T-cell (primary cell): ENCODE measurements at regions not wholly inside any gene's neighbourhood (a gene's known extent, or its start where the extent isn't known, plus 50 kb on each side); places are given as distances from the start of the nearest gene placed in this dataset.

Source experiments
- ATAC-seq, 4 experiments: fragments of 200-7000 bp in 3 of 4; fragments of 150-1000 bp in 1 of 4; cut with Tn5 transposase; replicated peaks in 1 of 4; 1 replicate in 3 of 4; 2 replicates in 1 of 4; pipeline ENCODE4 v1.10.0; 2021; ENCODE audit warnings: moderate library complexity in 3 of 4, mild to moderate bottlenecking in 2 of 4, moderate number of reproducible peaks in 1 of 4
- CTCF ChIA-PET, 2 donors: fragments of 300-600 bp; sonication (Branson Sonifier 250); formaldehyde crosslinking; loops; one replicate each; lab custom pipeline; 2022; ENCODE audit warnings: antibody characterized with exemption in 2 of 2; lab: Charles Lee
- POLR2A ChIA-PET, 2 donors: fragments of 300-600 bp; sonication (Branson Sonifier 250); formaldehyde crosslinking; loops; one replicate each; lab custom pipeline; 2022; ENCODE audit warnings: antibody characterized with exemption in 2 of 2; lab: Charles Lee
- DNase-seq, 35 experiments: peaks; one replicate each; pipeline versions ENCODE4 v3.0.0 to v3.0.0-alpha.2; 2013 to 2023
- H3K27ac ChIP-seq: one replicate; pipeline ENCODE4 v1.5.1; 2013; ENCODE audit warnings: low read length
- H3K27me3 ChIP-seq, 2 experiments: replicated peaks in 1 of 2; 1 replicate in 1 of 2; 2 replicates in 1 of 2; pipeline versions ENCODE4 v1.6.1 to v1.7.0; 2013; ENCODE audit warnings: low read length in 1 of 2, mixed read lengths in 1 of 2; ENCODE audit not compliant: control insufficient read depth in 2 of 2, insufficient read depth in 2 of 2; ENCODE audit errors: extremely low read depth in 1 of 2
- H3K36me3 ChIP-seq, 2 donors: 1 replicate in 1 of 2; 2 replicates in 1 of 2; pipeline versions ENCODE4 v1.6.1 to v1.7.0; 2013; ENCODE audit warnings: low read length in 1 of 2; ENCODE audit not compliant: control insufficient read depth in 2 of 2, insufficient read depth in 1 of 2; ENCODE audit errors: extremely low read depth in 1 of 2
- H3K4me1 ChIP-seq, 2 experiments: 1 replicate in 1 of 2; 2 replicates in 1 of 2; pipeline versions ENCODE4 v1.6.1 to v1.7.0; 2013; ENCODE audit warnings: low read length in 2 of 2, mixed read lengths in 1 of 2; ENCODE audit not compliant: insufficient read depth in 2 of 2, control insufficient read depth in 1 of 2; ENCODE audit errors: extremely low read depth in 1 of 2
- H3K4me3 ChIP-seq, 2 donors: 1 replicate in 1 of 2; 2 replicates in 1 of 2; pipeline versions ENCODE4 v1.5.1 to v1.7.0; 2013; ENCODE audit warnings: mild to moderate bottlenecking in 2 of 2, low read length in 1 of 2, moderate library complexity in 1 of 2; ENCODE audit not compliant: control insufficient read depth in 1 of 2; ENCODE audit errors: extremely low read depth in 1 of 2
- H3K9me3 ChIP-seq: 2 replicates; pipeline ENCODE4 v1.7.0; 2013
- H3K27ac Mint-ChIP-seq, 2 donors: one replicate each; pipeline ENCODE4 v1.8.0; 2020 to 2021; ENCODE audit warnings: mild to moderate bottlenecking in 2 of 2, mixed read lengths in 2 of 2
- H3K27me3 Mint-ChIP-seq, 2 donors: one replicate each; pipeline ENCODE4 v1.8.0; 2021 to 2022; ENCODE audit warnings: mixed read lengths in 2 of 2
- H3K36me3 Mint-ChIP-seq: one replicate; pipeline ENCODE4 v1.8.0; 2021; ENCODE audit warnings: mixed read lengths
- H3K4me1 Mint-ChIP-seq, 3 donors: one replicate each; pipeline ENCODE4 v1.8.0; 2020 to 2022; ENCODE audit warnings: mixed read lengths in 3 of 3, mild to moderate bottlenecking in 1 of 3
- H3K4me3 Mint-ChIP-seq, 3 donors: one replicate each; pipeline ENCODE4 v1.8.0; 2020 to 2022; ENCODE audit warnings: mild to moderate bottlenecking in 3 of 3, mixed read lengths in 3 of 3, moderate library complexity in 3 of 3
- H3K9me3 Mint-ChIP-seq, 3 donors: one replicate each; pipeline ENCODE4 v1.8.0; 2020 to 2022; ENCODE audit warnings: mixed read lengths in 3 of 3
- WGBS: methylation state at CpG from one replicate; pipeline ENCODE4 v1.1.5; 2013; ENCODE audit warnings: missing lambda C conversion rate; ENCODE audit not compliant: insufficient coverage; 5-methylcytosine and 5-hydroxymethylcytosine counted together

DNA sequence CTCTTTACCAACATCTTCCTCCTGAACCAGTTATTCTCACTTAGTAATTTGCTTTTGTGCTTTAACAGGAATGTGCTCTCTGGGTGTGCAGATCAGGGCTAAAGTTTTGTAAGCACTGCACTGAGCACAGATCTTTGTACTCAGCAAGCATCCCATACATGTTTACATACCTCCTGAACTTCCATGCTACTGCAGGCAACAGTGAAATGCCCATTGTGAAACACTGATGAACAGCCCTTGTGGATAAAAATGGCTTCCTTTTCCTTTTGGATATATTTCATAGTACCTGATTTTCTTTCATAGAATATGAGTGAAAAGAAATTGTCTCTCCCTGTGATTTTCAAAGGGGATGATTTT, 855.9 kb downstream of the MCTP2 start:
- CTCF ChIA-PET, result no interaction called here
- Histone ChIP-seq H3K4me3 (no peak overlapping the region), H3K27ac (no peak overlapping the region), H3K4me1 (no peaks in the 10 kb centered on the region), H3K27me3 (peaks cover 0 to 2% of the 10 kb centered on the region in 2 experiments), H3K9me3 (no peaks in the 10 kb centered on the region), H3K36me3 (no peaks in the 10 kb centered on the region)
- peaks cover 0 to 3% of the 10 kb centered on the region in 2 donors for H3K27me3 Mint-ChIP-seq
- no peaks in the 10 kb centered on the region for H3K4me1 Mint-ChIP-seq
- no peaks in the 10 kb centered on the region for H3K36me3 Mint-ChIP-seq
- no peak for DNase-seq
- peaks cover 0 to 3% (median under 1%) of the 10 kb centered on the region in 3 donors for H3K9me3 Mint-ChIP-seq
- ATAC-seq, result no peak
- POLR2A ChIA-PET, result no interaction called here
- no peak overlapping the region for H3K27ac Mint-ChIP-seq
- H3K4me3 Mint-ChIP-seq, result no peak overlapping the region

DNA sequence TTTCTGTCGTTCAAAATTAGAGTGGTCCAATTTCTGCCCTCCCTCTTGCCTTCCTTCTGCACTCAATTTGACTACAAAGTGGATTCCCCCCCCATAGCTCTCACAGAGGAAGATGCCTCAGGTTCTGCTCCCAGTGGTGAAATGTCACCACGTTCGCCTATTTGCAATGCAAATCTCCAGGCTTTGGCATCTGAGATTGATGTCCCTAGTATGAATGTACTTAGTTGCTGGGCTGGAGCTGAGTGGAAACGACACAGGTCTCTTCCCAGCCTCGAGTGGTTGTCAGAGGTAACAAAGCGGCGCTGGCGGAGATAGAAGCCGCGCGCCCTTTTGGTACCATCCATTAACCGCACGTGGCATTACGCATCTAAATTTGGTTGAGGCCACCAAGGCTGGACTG, 860.1 kb downstream of the MCTP2 start:
- Histone ChIP-seq H3K27ac (no peak overlapping the region), H3K4me1 (no peaks in the 10 kb centered on the region), H3K4me3 (no peak overlapping the region), H3K27me3 (peaks cover 0 to 2% of the 10 kb centered on the region in 2 experiments), H3K36me3 (no peaks in the 10 kb centered on the region), H3K9me3 (no peaks in the 10 kb centered on the region)
- no peak overlapping the region for H3K4me3 Mint-ChIP-seq
- CTCF ChIA-PET, result no interaction called here
- H3K36me3 Mint-ChIP-seq, result no peaks in the 10 kb centered on the region
- no peaks in the 10 kb centered on the region for H3K4me1 Mint-ChIP-seq
- DNase-seq (no peak), ATAC-seq (no peak)
- POLR2A ChIA-PET, result no interaction called here
- peaks cover 0 to 3% (median 3%) of the 10 kb centered on the region in 3 donors for H3K9me3 Mint-ChIP-seq
- WGBS, result 89% methylated on average over 11 of the region's 14 CpGs
- H3K27me3 Mint-ChIP-seq, result peaks cover 0 to 8% of the 10 kb centered on the region in 2 donors
- H3K27ac Mint-ChIP-seq, result no peak overlapping the region

DNA sequence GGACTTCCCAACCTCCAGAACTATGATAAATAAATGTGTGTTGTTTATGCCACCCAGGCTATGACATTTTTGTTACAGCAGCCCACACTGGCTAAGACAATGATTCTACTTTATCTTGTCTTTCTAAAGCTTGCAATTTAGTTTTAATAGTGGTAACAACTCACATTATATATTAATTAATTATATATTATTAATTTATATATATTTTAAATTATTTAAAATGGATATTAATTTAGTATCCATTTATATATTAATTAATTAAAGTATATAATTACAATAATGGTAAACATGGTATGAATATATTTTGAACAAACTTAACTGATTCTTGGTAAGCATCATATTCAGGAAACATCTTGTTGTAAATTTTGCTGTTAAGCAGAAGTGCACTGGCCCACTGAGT, 863.9 kb downstream of the MCTP2 start:
- no peak overlapping the region for H3K4me3 Mint-ChIP-seq
- H3K27me3 Mint-ChIP-seq, result peaks cover 0 to 5% of the 10 kb centered on the region in 2 donors
- H3K36me3 Mint-ChIP-seq, result no peaks in the 10 kb centered on the region
- H3K4me3 ChIP-seq, result no peak overlapping the region
- no peak overlapping the region for H3K27ac ChIP-seq
- peaks cover 0 to 5% (median 3%) of the 10 kb centered on the region in 3 donors for H3K9me3 Mint-ChIP-seq
- POLR2A ChIA-PET, result no interaction called here
- H3K4me1 Mint-ChIP-seq, result no peaks in the 10 kb centered on the region
- no peaks in the 10 kb centered on the region for H3K9me3 ChIP-seq
- H3K27ac Mint-ChIP-seq, result no peak overlapping the region
- peaks cover 0 to 2% of the 10 kb centered on the region in 2 experiments for H3K27me3 ChIP-seq
- CTCF ChIA-PET, result no interaction called here
- no peak for ATAC-seq
- H3K4me1 ChIP-seq, result no peaks in the 10 kb centered on the region
- no peaks in the 10 kb centered on the region for H3K36me3 ChIP-seq
- DNase-seq, result no peak

DNA sequence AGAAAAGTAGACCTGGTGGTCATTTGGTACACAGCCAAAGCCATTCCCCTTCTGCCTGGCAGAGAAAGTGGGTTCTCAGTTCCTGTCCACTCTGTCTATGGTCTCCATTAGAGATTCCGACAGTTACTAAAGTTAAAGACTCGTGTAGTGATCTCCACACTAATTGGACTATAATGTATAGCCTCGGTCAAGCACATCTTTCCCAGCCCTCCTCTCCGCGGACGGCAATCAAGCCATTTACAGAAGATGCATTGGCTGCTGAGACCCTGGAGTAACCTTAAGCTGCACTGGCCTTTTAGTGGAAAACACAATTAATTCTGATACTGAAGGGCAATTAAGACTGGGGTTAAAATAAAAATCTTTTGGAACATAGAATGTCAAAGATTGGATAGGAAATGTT, 865.3 kb downstream of the MCTP2 start:
- Histone ChIP-seq H3K27me3 (peaks cover 0 to under 1% of the 10 kb centered on the region in 2 experiments), H3K4me1 (no peaks in the 10 kb centered on the region), H3K4me3 (no peak overlapping the region), H3K36me3 (no peaks in the 10 kb centered on the region), H3K27ac (no peak overlapping the region), H3K9me3 (no peaks in the 10 kb centered on the region)
- Mint-ChIP-seq H3K27ac (no peak overlapping the region), H3K36me3 (no peaks in the 10 kb centered on the region), H3K4me3 (no peak overlapping the region), H3K27me3 (peaks cover 0 to 5% of the 10 kb centered on the region in 2 donors), H3K9me3 (peaks cover 0 to 5% (median 3%) of the 10 kb centered on the region in 3 donors), H3K4me1 (no peaks in the 10 kb centered on the region)
- POLR2A ChIA-PET, result no interaction called here
- ATAC-seq (no peak), DNase-seq (no peak)
- CTCF ChIA-PET, result no interaction called here
- 100% methylated on average over 4 of the region's 6 CpGs for WGBS

DNA sequence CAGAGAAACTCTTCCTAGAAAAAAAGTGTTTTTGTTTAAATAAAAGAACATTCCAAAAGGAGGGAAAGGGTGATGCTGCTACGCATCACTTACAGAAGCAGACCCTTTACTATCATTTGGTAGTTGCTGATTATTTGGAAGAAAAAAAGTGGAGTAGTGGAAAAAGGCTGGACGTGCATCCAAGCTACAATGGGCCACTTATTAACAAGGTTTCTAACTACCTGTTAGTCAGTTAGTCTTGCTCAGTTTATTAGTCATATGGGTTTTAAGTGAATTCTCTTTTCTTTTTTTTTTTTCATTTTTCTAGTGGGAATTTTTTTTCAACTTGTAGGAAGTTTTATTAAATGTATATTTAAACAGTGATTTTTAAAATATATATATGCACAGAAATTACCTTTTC, 866.0 kb downstream of the MCTP2 start:
- Histone ChIP-seq H3K9me3 (no peaks in the 10 kb centered on the region), H3K27ac (no peak overlapping the region), H3K4me1 (no peaks in the 10 kb centered on the region), H3K4me3 (no peak overlapping the region), H3K36me3 (no peaks in the 10 kb centered on the region), H3K27me3 (no peaks in the 10 kb centered on the region)
- no peak overlapping the region for H3K4me3 Mint-ChIP-seq
- DNase-seq, result no peak
- ATAC-seq, result no peak
- ChIA-PET POLR2A (no interaction called here), CTCF (no interaction called here)
- H3K36me3 Mint-ChIP-seq, result no peaks in the 10 kb centered on the region
- no peak overlapping the region for H3K27ac Mint-ChIP-seq
- WGBS, result no CpG with 5 or more reads among the region's 2 CpGs
- H3K4me1 Mint-ChIP-seq, result no peaks in the 10 kb centered on the region
- H3K27me3 Mint-ChIP-seq, result peaks cover 0 to 5% of the 10 kb centered on the region in 2 donors
- peaks cover 0 to 5% (median 2%) of the 10 kb centered on the region in 3 donors for H3K9me3 Mint-ChIP-seq

DNA sequence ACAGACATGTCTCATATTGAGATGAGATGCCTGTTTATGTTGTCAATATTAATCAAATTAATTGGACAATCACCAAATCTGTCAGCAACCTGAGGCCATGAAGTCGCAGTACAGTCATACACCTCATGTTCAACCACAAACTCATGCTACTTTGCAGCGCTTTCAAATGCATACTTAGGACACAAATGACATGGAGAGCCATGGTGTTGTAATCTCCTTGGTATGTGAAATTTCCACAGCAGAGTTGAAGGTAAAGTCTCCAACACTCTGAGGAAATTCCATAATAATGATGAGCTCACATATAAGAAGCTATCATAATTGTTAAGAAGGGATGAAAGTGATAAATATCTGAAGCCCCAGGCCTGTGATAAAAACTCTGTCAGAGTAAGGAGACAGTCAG, 873.9 kb downstream of the MCTP2 start:
- H3K27ac Mint-ChIP-seq, result no peak overlapping the region
- Histone ChIP-seq H3K4me1 (no peaks in the 10 kb centered on the region), H3K27me3 (no peaks in the 10 kb centered on the region), H3K36me3 (no peaks in the 10 kb centered on the region), H3K9me3 (no peaks in the 10 kb centered on the region), H3K4me3 (no peak overlapping the region), H3K27ac (no peak overlapping the region)
- no CpG with 5 or more reads among the region's 2 CpGs for WGBS
- H3K36me3 Mint-ChIP-seq, result no peaks in the 10 kb centered on the region
- no peak overlapping the region for H3K4me3 Mint-ChIP-seq
- H3K27me3 Mint-ChIP-seq, result no peaks in the 10 kb centered on the region
- DNase-seq (no peak), ATAC-seq (no peak)
- peaks cover 0 to 2% (median 0%) of the 10 kb centered on the region in 3 donors for H3K9me3 Mint-ChIP-seq
- CTCF ChIA-PET, result no interaction called here
- POLR2A ChIA-PET, result no interaction called here
- H3K4me1 Mint-ChIP-seq, result no peaks in the 10 kb centered on the region

DNA sequence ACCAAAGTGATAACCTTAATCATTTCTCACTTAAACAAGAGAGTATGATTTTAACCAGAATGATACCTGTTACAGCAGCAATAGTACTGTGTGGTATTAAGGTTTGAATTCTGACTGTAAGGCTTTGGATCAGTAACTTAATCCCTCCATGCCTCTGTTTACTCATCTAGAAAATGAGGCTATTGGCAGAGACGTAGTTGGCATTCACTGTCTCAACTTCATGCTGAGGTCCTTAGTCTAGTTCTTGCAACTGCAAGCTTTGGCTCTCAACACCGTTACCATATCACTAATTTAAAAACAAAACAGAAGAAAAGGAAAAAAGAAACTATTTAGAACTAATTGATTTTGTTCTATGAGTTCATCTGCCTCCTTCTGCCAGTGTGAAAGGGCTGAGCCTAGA, 875.4 kb downstream of the MCTP2 start:
- ChIA-PET POLR2A (no interaction called here), CTCF (no interaction called here)
- Histone ChIP-seq H3K4me1 (no peaks in the 10 kb centered on the region), H3K27me3 (no peaks in the 10 kb centered on the region), H3K27ac (no peak overlapping the region), H3K36me3 (no peaks in the 10 kb centered on the region), H3K9me3 (no peaks in the 10 kb centered on the region), H3K4me3 (no peak overlapping the region)
- Mint-ChIP-seq H3K4me3 (no peak overlapping the region), H3K9me3 (peaks cover 0 to 2% (median 0%) of the 10 kb centered on the region in 3 donors), H3K27ac (no peak overlapping the region), H3K36me3 (no peaks in the 10 kb centered on the region), H3K27me3 (no peaks in the 10 kb centered on the region), H3K4me1 (no peaks in the 10 kb centered on the region)
- ATAC-seq (no peak), DNase-seq (no peak)
- no CpG with 5 or more reads among the region's 2 CpGs for WGBS
